SU-DHL-6 (cell line): ENCODE measurements at regions not wholly inside any gene's neighbourhood (a gene's known extent, or its start where the extent isn't known, plus 50 kb on each side); places are given as distances from the start of the nearest gene placed in this dataset.
A peak's percentile ranks its signal among the peaks of the same experiment; 100 is the strongest.
"Not testable (repeated sequence)": the region's sequence is repeated elsewhere in the genome, so short reads cannot be mapped to it uniquely, and the experiment has no call there.

Experiments
- H2AFZ ChIP-seq: fragments of 200-600 bp; sonication (generic); 2 replicates; pipeline ENCODE4 v1.6.1; 2014; ENCODE audit warnings: low read depth, mild to moderate bottlenecking, moderate library complexity, mixed read lengths, antibody characterized with exemption, low read length; ENCODE audit not compliant: severe bottlenecking
- H3F3A ChIP-seq: fragments of 200-600 bp; shearing (Covaris generic); 2 replicates; pipeline ENCODE4 v1.6.0; 2016; ENCODE audit warnings: antibody characterized with exemption, mild to moderate bottlenecking; ENCODE audit not compliant: insufficient read depth
- H3K27ac ChIP-seq: fragments of 200-600 bp; sonication (generic); 2 replicates; pipeline ENCODE4 v1.5.1; 2016; ENCODE audit warnings: low read depth, mild to moderate bottlenecking, low read length, moderate library complexity, mixed read lengths
- H3K27me3 ChIP-seq: fragments of 200-600 bp; sonication (generic), shearing (Covaris generic); 2 replicates; pipeline ENCODE4 v1.6.0; 2014; ENCODE audit warnings: mild to moderate bottlenecking, low read length
- H3K36me3 ChIP-seq: fragments of 200-600 bp; sonication (generic); 2 replicates; pipeline ENCODE4 v1.6.1; 2014; ENCODE audit warnings: mild to moderate bottlenecking, low read length, mixed read lengths
- H3K4me2 ChIP-seq: fragments of 300-600, 200-600 bp; shearing (Covaris generic), sonication (generic); 2 replicates; pipeline ENCODE4 v1.6.0; 2014; ENCODE audit warnings: low read length, low read depth, mild to moderate bottlenecking; ENCODE audit not compliant: poor library complexity, severe bottlenecking
- H3K4me3 ChIP-seq: fragments of 200-600 bp; sonication (generic); 2 replicates; pipeline ENCODE4 v1.5.1; 2014; ENCODE audit warnings: antibody characterized with exemption, low read length, mild to moderate bottlenecking, mixed read lengths; ENCODE audit not compliant: insufficient read depth, poor library complexity, severe bottlenecking
- H3K79me2 ChIP-seq: fragments of 200-600 bp; sonication (generic); 2 replicates; pipeline ENCODE4 v1.6.1; 2014; ENCODE audit warnings: mild to moderate bottlenecking, low read length, moderate library complexity; ENCODE audit not compliant: insufficient read depth
- H3K9ac ChIP-seq: fragments of 200-600 bp; sonication (generic); 2 replicates; pipeline ENCODE4 v1.7.0; 2014; ENCODE audit warnings: mild to moderate bottlenecking, low read length
- H3K9me2 ChIP-seq: fragments of 200-600 bp; sonication (generic); replicated peaks from 2 replicates; pipeline ENCODE4 v1.6.1; 2014; ENCODE audit warnings: low read length; ENCODE audit not compliant: insufficient read depth
- H3K9me3 ChIP-seq: fragments of 200-600 bp; sonication (generic); 2 replicates; pipeline ENCODE4 v1.6.1; 2014; ENCODE audit warnings: low read length, mixed read lengths; ENCODE audit not compliant: insufficient read depth
- H4K20me1 ChIP-seq: fragments of 200-600 bp; sonication (generic); 2 replicates; pipeline ENCODE4 v1.6.1; 2014; ENCODE audit warnings: low read depth, mild to moderate bottlenecking, antibody characterized with exemption, low read length, moderate library complexity, mixed read lengths
- EZH2phosphoT487 ChIP-seq: fragments of 200-600 bp; sonication (generic), shearing (Covaris generic); conservative IDR thresholded peaks from 2 replicates; pipeline ENCODE4 v1.6.1; 2018; ENCODE audit warnings: mild to moderate bottlenecking, antibody characterized with exemption, low read length, moderate library complexity, mixed read lengths
- TF ChIP-seq, protein P1 (sequence below): fragments of 200-600 bp; sonication (generic); IDR thresholded peaks from one replicate; pipeline ENCODE4 v1.5.1; 2017; ENCODE audit warnings: antibody characterized with exemption, mild to moderate bottlenecking, low read length, moderate library complexity; ENCODE audit not compliant: insufficient read depth, poor library complexity, severe bottlenecking

DNA sequence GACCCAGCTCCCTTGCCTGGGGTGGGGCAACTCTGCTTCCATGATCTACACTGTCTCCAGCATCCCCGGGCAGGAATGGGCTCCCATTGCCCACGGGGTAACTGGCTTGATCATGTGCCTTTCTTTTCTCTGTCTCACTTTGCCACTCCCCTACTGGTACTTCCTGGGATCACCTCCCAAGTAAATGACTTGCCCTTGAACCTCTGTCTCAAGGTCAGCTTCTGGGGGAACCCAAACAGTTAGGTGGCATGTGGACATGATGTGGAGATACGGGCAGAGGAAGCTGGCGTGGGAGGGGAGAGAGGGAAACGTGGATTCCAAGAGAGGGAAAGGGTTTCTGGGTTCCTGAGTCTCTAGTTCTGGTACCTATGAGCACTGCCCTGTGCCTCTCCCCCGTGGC is 63.8 kb upstream of the RALY start:
- Histone ChIP-seq H3K9ac (no peak overlapping the region), H3K9me2 (no peaks in the 10 kb centered on the region), H3K4me2 (no peak overlapping the region), H3K27ac (no peak overlapping the region), H2AFZ (no peak overlapping the region), H3K9me3 (no peaks in the 10 kb centered on the region), H3F3A (no peaks in the 10 kb centered on the region), H3K79me2 (no peaks in the 10 kb centered on the region), H3K4me3 (no peak overlapping the region), H4K20me1 (no peaks in the 10 kb centered on the region), H3K36me3 (no peaks in the 10 kb centered on the region), H3K27me3 (no peaks in the 10 kb centered on the region)
- TF ChIP-seq, protein P1, sequence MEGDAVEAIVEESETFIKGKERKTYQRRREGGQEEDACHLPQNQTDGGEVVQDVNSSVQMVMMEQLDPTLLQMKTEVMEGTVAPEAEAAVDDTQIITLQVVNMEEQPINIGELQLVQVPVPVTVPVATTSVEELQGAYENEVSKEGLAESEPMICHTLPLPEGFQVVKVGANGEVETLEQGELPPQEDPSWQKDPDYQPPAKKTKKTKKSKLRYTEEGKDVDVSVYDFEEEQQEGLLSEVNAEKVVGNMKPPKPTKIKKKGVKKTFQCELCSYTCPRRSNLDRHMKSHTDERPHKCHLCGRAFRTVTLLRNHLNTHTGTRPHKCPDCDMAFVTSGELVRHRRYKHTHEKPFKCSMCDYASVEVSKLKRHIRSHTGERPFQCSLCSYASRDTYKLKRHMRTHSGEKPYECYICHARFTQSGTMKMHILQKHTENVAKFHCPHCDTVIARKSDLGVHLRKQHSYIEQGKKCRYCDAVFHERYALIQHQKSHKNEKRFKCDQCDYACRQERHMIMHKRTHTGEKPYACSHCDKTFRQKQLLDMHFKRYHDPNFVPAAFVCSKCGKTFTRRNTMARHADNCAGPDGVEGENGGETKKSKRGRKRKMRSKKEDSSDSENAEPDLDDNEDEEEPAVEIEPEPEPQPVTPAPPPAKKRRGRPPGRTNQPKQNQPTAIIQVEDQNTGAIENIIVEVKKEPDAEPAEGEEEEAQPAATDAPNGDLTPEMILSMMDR, result no peak
- TF ChIP-seq EZH2phosphoT487, result no peak

GRCh38 chr20:33933469-33933909 is 60.2 kb upstream of the RALY start:
- Histone ChIP-seq H3K36me3 (no peaks in the 10 kb centered on the region), H3K27ac (no peak overlapping the region), H3K9me2 (no peaks in the 10 kb centered on the region), H4K20me1 (no peaks in the 10 kb centered on the region), H3K9ac (no peak overlapping the region), H3K79me2 (no peaks in the 10 kb centered on the region), H3K4me2 (no peak overlapping the region), H3K4me3 (no peak overlapping the region), H3K9me3 (no peaks in the 10 kb centered on the region), H2AFZ (peak overlapping the region; percentile 62), H3F3A (no peaks in the 10 kb centered on the region), H3K27me3 (no peaks in the 10 kb centered on the region)
- TF ChIP-seq, protein P1, result peak; percentile 18
- no peak for TF ChIP-seq EZH2phosphoT487

- no peak overlapping the region for H2AFZ ChIP-seq
- H3K27me3 ChIP-seq, result no peaks in the 10 kb centered on the region
- no peak overlapping the region for H3K9ac ChIP-seq
- no peak overlapping the region for H3K4me3 ChIP-seq
- no peaks in the 10 kb centered on the region for H3K9me2 ChIP-seq
- no peaks in the 10 kb centered on the region for H3K79me2 ChIP-seq
- H3K27ac ChIP-seq, result no peak overlapping the region
- no peaks in the 10 kb centered on the region for H4K20me1 ChIP-seq
- no peaks in the 10 kb centered on the region for H3F3A ChIP-seq
- H3K9me3 ChIP-seq, result no peaks in the 10 kb centered on the region
- TF ChIP-seq EZH2phosphoT487, result no peak
- TF ChIP-seq, protein P1, result no peak
- no peak overlapping the region for H3K4me2 ChIP-seq
- no peaks in the 10 kb centered on the region for H3K36me3 ChIP-seq
Measured at GRCh38 chr20:33936656-33937055, 57.1 kb upstream of the RALY start.

DNA sequence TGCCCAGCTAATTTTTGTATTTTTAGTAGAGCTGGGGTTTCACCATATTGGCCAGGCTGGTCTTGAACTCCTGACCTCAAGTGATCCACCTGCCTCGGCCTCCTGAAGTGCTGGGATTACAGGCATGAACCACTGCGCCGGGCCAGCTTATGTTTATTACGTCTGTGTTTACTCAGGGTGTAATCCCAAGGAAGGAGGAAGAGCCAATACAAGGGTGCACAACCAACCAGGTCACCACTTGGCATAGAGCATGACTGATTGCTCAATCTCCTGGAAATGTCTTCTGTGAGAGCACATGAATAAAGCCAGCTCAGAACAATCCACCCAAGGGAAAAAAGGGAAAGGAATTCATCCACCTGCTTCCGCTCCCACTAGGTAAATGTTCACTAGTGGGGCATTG is 54.7 kb upstream of the RALY start:
- not testable (repeated sequence) for H3K4me2 ChIP-seq, H4K20me1 ChIP-seq, H3K79me2 ChIP-seq, H3K4me3 ChIP-seq, H3F3A ChIP-seq, H3K27ac ChIP-seq, H2AFZ ChIP-seq, H3K9me3 ChIP-seq, H3K9ac ChIP-seq, H3K27me3 ChIP-seq, H3K36me3 ChIP-seq, H3K9me2 ChIP-seq
